Natural killer cell (primary cell): ENCODE measurements at regions not wholly inside any gene's neighbourhood (a gene's known extent, or its start where the extent isn't known, plus 50 kb on each side); places are given as distances from the start of the nearest gene placed in this dataset.

Experiments
- ATAC-seq, 3 donors: fragments of 150-1000 bp in 2 of 3; fragments of 200-7000 bp in 1 of 3; cut with Tn5 transposase; 1 replicate in 1 of 3; 2 replicates in 2 of 3; pipeline ENCODE4 v1.10.0; 2021; ENCODE audit warnings: mild to moderate bottlenecking in 2 of 3, moderate library complexity in 2 of 3
- DNase-seq, 2 donors: peaks; one replicate each; pipeline versions ENCODE4 v3.0.0 to v3.0.0-alpha.2; 2013 to 2021; ENCODE audit warnings: mixed read lengths in 1 of 2
- H3K27ac ChIP-seq: one replicate; pipeline ENCODE4 v1.5.1; 2013; ENCODE audit warnings: mild to moderate bottlenecking, low read length
- H3K27me3 ChIP-seq: one replicate; pipeline ENCODE4 v1.6.1; 2013; ENCODE audit warnings: low read length; ENCODE audit not compliant: control insufficient read depth, insufficient read depth
- H3K36me3 ChIP-seq: one replicate; pipeline ENCODE4 v1.6.1; 2013; ENCODE audit warnings: low read length; ENCODE audit not compliant: control insufficient read depth, insufficient read depth
- H3K4me1 ChIP-seq: one replicate; pipeline ENCODE4 v1.6.1; 2013; ENCODE audit warnings: low read length; ENCODE audit not compliant: control insufficient read depth, insufficient read depth
- H3K4me3 ChIP-seq: one replicate; pipeline ENCODE4 v1.5.1; 2013; ENCODE audit warnings: low read length
- H3K9me3 ChIP-seq: one replicate; pipeline ENCODE4 v1.6.1; 2013; ENCODE audit warnings: low read length; ENCODE audit not compliant: control insufficient read depth, insufficient read depth
- H3K27ac Mint-ChIP-seq, 2 donors: one replicate each; pipeline ENCODE4 v1.8.0; 2022; ENCODE audit warnings: mild to moderate bottlenecking in 2 of 2, mixed read lengths in 2 of 2, moderate library complexity in 1 of 2
- H3K27me3 Mint-ChIP-seq, 2 donors: one replicate each; pipeline ENCODE4 v1.8.0; 2022; ENCODE audit warnings: low read depth in 2 of 2, mixed read lengths in 2 of 2
- H3K36me3 Mint-ChIP-seq: one replicate; pipeline ENCODE4 v1.8.0; 2022; ENCODE audit warnings: mixed read lengths
- H3K4me1 Mint-ChIP-seq, 2 donors: one replicate each; pipeline ENCODE4 v1.8.0; 2022; ENCODE audit warnings: mixed read lengths in 2 of 2
- H3K4me3 Mint-ChIP-seq: one replicate; pipeline ENCODE4 v1.8.0; 2022; ENCODE audit warnings: mild to moderate bottlenecking, moderate library complexity, mixed read lengths
- H3K9me3 Mint-ChIP-seq, 2 donors: one replicate each; pipeline ENCODE4 v1.8.0; 2022; ENCODE audit warnings: mixed read lengths in 2 of 2
- CTCF ChIP-seq: fragments of 200-600 bp; IDR thresholded peaks from one replicate; pipeline ENCODE4 v1.8.0; 2022; ENCODE audit warnings: antibody characterized with exemption
- WGBS: methylation state at CpG from one replicate; pipeline ENCODE4 v1.1.7; 2013; ENCODE audit warnings: missing lambda C conversion rate; ENCODE audit not compliant: insufficient coverage; 5-methylcytosine and 5-hydroxymethylcytosine counted together
- intact Hi-C: fragments of 100-400 bp; cut with micrococcal nuclease; formaldehyde crosslinking; loops from one replicate; pipeline ENCODE4 v1.14.2; 2022

GRCh38 chr7:117944886-117945285 lies 71.6 kb upstream of the CTTNBP2 start:
- no peak overlapping the region for H3K27ac Mint-ChIP-seq
- H3K4me1 Mint-ChIP-seq: no peaks in the 10 kb centered on the region
- no CpG with 5 or more reads among the region's 1 CpG for WGBS

GRCh38 chr7:117946151-117946633 lies 73.0 kb upstream of the CTTNBP2 start:
- Mint-ChIP-seq H3K27me3 (no peaks in the 10 kb centered on the region), H3K27ac (no peak overlapping the region), H3K36me3 (no peaks in the 10 kb centered on the region), H3K4me3 (no peak overlapping the region), H3K4me1 (no peaks in the 10 kb centered on the region), H3K9me3 (peaks cover 6 to 9% of the 10 kb centered on the region in 2 donors)
- Histone ChIP-seq H3K4me1 (no peaks in the 10 kb centered on the region), H3K4me3 (no peak overlapping the region), H3K9me3 (no peaks in the 10 kb centered on the region), H3K27ac (no peak overlapping the region), H3K36me3 (no peaks in the 10 kb centered on the region), H3K27me3 (no peaks in the 10 kb centered on the region)
- intact Hi-C loops: no loop called here
- no peak for ATAC-seq
- no peak for TF ChIP-seq CTCF
- WGBS: 91% methylated on average over 1 of the region's 2 CpGs
- DNase-seq: no peak

More at GRCh38 chr7:117944886-117945285, 71.6 kb upstream of the CTTNBP2 start:
- no peak for TF ChIP-seq CTCF
- ATAC-seq (no peak), DNase-seq (no peak)
- no peaks in the 10 kb centered on the region for H3K27me3 ChIP-seq
- Mint-ChIP-seq H3K9me3 (peaks cover 6 to 7% of the 10 kb centered on the region in 2 donors), H3K27me3 (no peaks in the 10 kb centered on the region), H3K4me3 (no peak overlapping the region), H3K36me3 (no peaks in the 10 kb centered on the region)
- H3K4me1 ChIP-seq: no peaks in the 10 kb centered on the region
- no peak overlapping the region for H3K27ac ChIP-seq
- no peak overlapping the region for H3K4me3 ChIP-seq
- H3K36me3 ChIP-seq: no peaks in the 10 kb centered on the region
- H3K9me3 ChIP-seq: no peaks in the 10 kb centered on the region
- intact Hi-C loops: no loop called here

- Histone ChIP-seq H3K27me3 (no peaks in the 10 kb centered on the region), H3K27ac (no peak overlapping the region), H3K36me3 (no peaks in the 10 kb centered on the region), H3K4me1 (no peaks in the 10 kb centered on the region), H3K4me3 (no peak overlapping the region), H3K9me3 (no peaks in the 10 kb centered on the region)
- no peak for DNase-seq
- WGBS: 63% methylated on average over 1 of the region's 1 CpG
- H3K36me3 Mint-ChIP-seq: no peaks in the 10 kb centered on the region
- no peak overlapping the region for H3K27ac Mint-ChIP-seq
- intact Hi-C loops: no loop called here
- H3K4me3 Mint-ChIP-seq: no peak overlapping the region
- no peak for TF ChIP-seq CTCF
- no peaks in the 10 kb centered on the region for H3K4me1 Mint-ChIP-seq
- peaks cover 9 to 13% of the 10 kb centered on the region in 2 donors for H3K9me3 Mint-ChIP-seq
- ATAC-seq: no peak
- H3K27me3 Mint-ChIP-seq: no peaks in the 10 kb centered on the region
Measured at GRCh38 chr7:117949232-117949631, 76.0 kb upstream of the CTTNBP2 start.

- ATAC-seq: no peak
Measured at GRCh38 chr7:117950601-117951260, 77.5 kb upstream of the CTTNBP2 start.

More at GRCh38 chr7:117950601-117951260, 77.5 kb upstream of the CTTNBP2 start:
- Mint-ChIP-seq H3K27ac (no peak overlapping the region), H3K36me3 (no peaks in the 10 kb centered on the region), H3K9me3 (peaks cover 4 to 10% of the 10 kb centered on the region in 2 donors), H3K4me1 (no peaks in the 10 kb centered on the region), H3K4me3 (no peak overlapping the region), H3K27me3 (no peaks in the 10 kb centered on the region)
- Histone ChIP-seq H3K4me3 (no peak overlapping the region), H3K9me3 (no peaks in the 10 kb centered on the region), H3K36me3 (no peaks in the 10 kb centered on the region), H3K27me3 (no peaks in the 10 kb centered on the region), H3K4me1 (no peaks in the 10 kb centered on the region), H3K27ac (no peak overlapping the region)
- DNase-seq: no peak
- 74% methylated on average over 5 of the region's 6 CpGs for WGBS
- intact Hi-C loops: no loop called here
- no peak for TF ChIP-seq CTCF
